ENCODE measurements at regions not wholly inside any gene's neighbourhood (a gene's known extent, or its start where the extent isn't known, plus 50 kb on each side); places are given as distances from the start of the nearest gene placed in this dataset.

DNA sequence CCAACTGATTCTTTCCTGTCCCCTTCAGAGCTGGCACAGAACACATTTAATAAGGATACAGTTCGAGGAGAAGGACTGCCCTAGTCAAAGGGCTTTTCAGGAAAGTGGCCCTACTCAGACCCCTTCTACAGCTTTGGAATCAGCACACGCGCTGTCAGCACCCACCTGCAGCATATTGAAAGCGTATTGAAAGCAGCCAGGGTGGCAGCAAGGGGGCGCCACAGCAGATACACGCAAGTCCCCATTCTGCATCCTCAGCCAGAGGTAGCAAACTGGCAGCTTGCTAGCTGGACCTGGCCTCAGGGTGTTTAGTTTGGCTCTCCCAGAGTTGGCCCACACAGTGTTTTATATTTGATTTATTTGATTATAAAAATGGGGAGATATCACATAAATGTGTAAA, 101.0 kb upstream of the NT5C1B start:
- Histone ChIP-seq H2BK20ac (ENCODE audit: low read depth, low read length) (no peak overlapping the region), H3K9me3 (ENCODE audit: control insufficient read depth, insufficient read depth, low read length) (no peaks in the 10 kb centered on the region), H2AFZ (replicated peaks; ENCODE audit: low read length, poor library complexity) (no peak overlapping the region), H3K14ac (replicated peaks; ENCODE audit: low read depth, low read length) (no peak overlapping the region), H3K27ac (ENCODE audit: insufficient read depth, low read length) (no peak overlapping the region), H3K4me1 (ENCODE audit: control insufficient read depth, insufficient read depth, low read length) (no peaks in the 10 kb centered on the region), H4K5ac (ENCODE audit: low read depth, low read length) (no peak overlapping the region), H3K4me2 (ENCODE audit: low read depth, low read length) (no peak overlapping the region), H3K4ac (ENCODE audit: low read depth, low read length) (no peak overlapping the region), H3K79me1 (ENCODE audit: low read depth in 1 of 2, low read length in 2 of 2) (no peaks in the 10 kb centered on the region), H3K23ac (ENCODE audit: low read depth, low read length) (no peak overlapping the region), H3K27me3 (ENCODE audit: control insufficient read depth, insufficient read depth, low read length) (peaks cover 14% of the 10 kb centered on the region), H4K91ac (ENCODE audit: insufficient read depth, low read depth, low read length) (no peak overlapping the region), H2AK5ac (ENCODE audit: low read depth, low read length) (no peak overlapping the region), H3K36me3 (ENCODE audit: control insufficient read depth, insufficient read depth, low read length) (no peaks in the 10 kb centered on the region), H4K8ac (ENCODE audit: low read depth in 2 of 2, low read length in 2 of 2) (no peak overlapping the region), H3K4me3 (ENCODE audit: insufficient read depth, low read depth, low read length) (no peak overlapping the region), H3K56ac (ENCODE audit: extremely low read depth, insufficient read depth, low read length) (no peak overlapping the region), H2BK120ac (ENCODE audit: low read depth, low read length) (no peak overlapping the region), H2BK5ac (ENCODE audit: low read depth, low read length, poor library complexity, severe bottlenecking) (no peak overlapping the region), H3K9ac (ENCODE audit: low read depth, low read length) (no peak overlapping the region), H3K18ac (ENCODE audit: low read depth, low read length) (no peak overlapping the region), H2BK15ac (ENCODE audit: low read depth, low read length) (no peak overlapping the region), H2AK9ac (replicated peaks; ENCODE audit: low read depth, low read length, poor library complexity) (no peak overlapping the region), H3K9me1 (ENCODE audit: insufficient read depth, low read length) (no peaks in the 10 kb centered on the region), H4K20me1 (ENCODE audit: insufficient read depth, low read length) (no peaks in the 10 kb centered on the region)
- ATAC-seq (ENCODE audit: low read depth): no peak
- DNase-seq: no peak
- BruUV-seq (replicated peaks): no TSS peak
- dilution Hi-C loops (cut with HindIII; ENCODE audit: low sequenced_read_pairs, unreplicated experiment): no loop called here
- POLR2A ChIA-PET (ENCODE audit: unreplicated experiment): no interaction called here
- CTCF ChIA-PET: no interaction called here
- WGBS, 2 experiments (ENCODE audit: extremely low coverage in 2 of 2, insufficient read length in 1 of 2): 100% methylated on average over 1 of the region's 6 CpGs; no CpG with 5 or more reads in 1 of the 2 experiments
- TF ChIP-seq SMC3 (IDR thresholded peaks at IDR 0.05; ENCODE audit: low read depth, low read length) (no peak), NFE2L2 (IDR thresholded peaks at IDR 0.05; ENCODE audit: low read depth, low read length) (no peak), BHLHE40 (IDR thresholded peaks at IDR 0.05; ENCODE audit: low read depth, low read length) (no peak), POLR2A (IDR thresholded peaks at IDR 0.05; ENCODE audit: low read depth, low read length) (no peak)
- TF ChIP-seq, protein P1, sequence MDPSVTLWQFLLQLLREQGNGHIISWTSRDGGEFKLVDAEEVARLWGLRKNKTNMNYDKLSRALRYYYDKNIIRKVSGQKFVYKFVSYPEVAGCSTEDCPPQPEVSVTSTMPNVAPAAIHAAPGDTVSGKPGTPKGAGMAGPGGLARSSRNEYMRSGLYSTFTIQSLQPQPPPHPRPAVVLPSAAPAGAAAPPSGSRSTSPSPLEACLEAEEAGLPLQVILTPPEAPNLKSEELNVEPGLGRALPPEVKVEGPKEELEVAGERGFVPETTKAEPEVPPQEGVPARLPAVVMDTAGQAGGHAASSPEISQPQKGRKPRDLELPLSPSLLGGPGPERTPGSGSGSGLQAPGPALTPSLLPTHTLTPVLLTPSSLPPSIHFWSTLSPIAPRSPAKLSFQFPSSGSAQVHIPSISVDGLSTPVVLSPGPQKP (IDR thresholded peaks at IDR 0.05; ENCODE audit: borderline replicate concordance, low read depth, low read length): no peak
- in situ Hi-C loops (cut with MboI; ENCODE audit: low sequenced_read_pairs): no loop called here
- intact Hi-C loops (cut with micrococcal nuclease): no loop called here

All from IMR-90 (cell line).